ENCODE measurements at regions not wholly inside any gene's neighbourhood (a gene's known extent, or its start where the extent isn't known, plus 50 kb on each side); places are given as distances from the start of the nearest gene placed in this dataset.

GRCh38 chr5:176167800-176168199, 70.4 kb upstream of the SIMC1 start:
- TF ChIP-seq Cebpa-rat (IDR thresholded peaks at IDR 0.05), result no peak
- H4K20me1 ChIP-seq, result no peaks in the 10 kb centered on the region
- H3K9me3 ChIP-seq (replicated peaks in 1 of 11), result peaks cover 0 to 6% (median 0%) of the 10 kb centered on the region in 11 experiments; a peak in 1 of 22 replicates
- no peaks in the 10 kb centered on the region for H3K27me3 ChIP-seq
- H3K4me3 ChIP-seq, result no peak overlapping the region
- no peak overlapping the region for H3K4me2 ChIP-seq
- H3K9ac ChIP-seq, result no peak overlapping the region
- no peak overlapping the region for H3K27ac ChIP-seq
- H3K36me3 ChIP-seq, result no peaks in the 10 kb centered on the region
- H3K4me1 ChIP-seq, result no peaks in the 10 kb centered on the region

- no peaks in the 10 kb centered on the region for H4K20me1 ChIP-seq
- H3K27me3 ChIP-seq, result no peaks in the 10 kb centered on the region
- no peak overlapping the region for H3K4me2 ChIP-seq
- TF ChIP-seq Cebpa-rat (IDR thresholded peaks at IDR 0.05), result no peak
- H3K27ac ChIP-seq, result no peak overlapping the region
- no peaks in the 10 kb centered on the region for H3K36me3 ChIP-seq
- no peaks in the 10 kb centered on the region for H3K4me1 ChIP-seq
- no peak overlapping the region for H3K4me3 ChIP-seq
- H3K9me3 ChIP-seq (replicated peaks in 1 of 11), result no peaks in the 10 kb centered on the region
- H3K9ac ChIP-seq, result no peak overlapping the region
These were observed 68.7 kb upstream of the SIMC1 start for GRCh38 chr5:176169393-176170063.

- Histone ChIP-seq H3K4me2 (no peak overlapping the region), H3K27ac (no peak overlapping the region), H3K4me1 (no peaks in the 10 kb centered on the region), H3K4me3 (no peak overlapping the region), H3K9me3 (replicated peaks in 1 of 11) (no peaks in the 10 kb centered on the region), H3K27me3 (no peaks in the 10 kb centered on the region), H3K9ac (no peak overlapping the region), H3K36me3 (no peaks in the 10 kb centered on the region), H4K20me1 (no peaks in the 10 kb centered on the region)
- TF ChIP-seq Cebpa-rat (IDR thresholded peaks at IDR 0.05), result no peak
These were observed 68.1 kb upstream of the SIMC1 start for GRCh38 chr5:176170084-176170483.

GRCh38 chr5:176171171-176171760, 67.0 kb upstream of the SIMC1 start:
- Histone ChIP-seq H3K27ac (no peak overlapping the region), H3K9me3 (replicated peaks in 1 of 11) (no peaks in the 10 kb centered on the region), H3K9ac (no peak overlapping the region), H4K20me1 (no peaks in the 10 kb centered on the region), H3K36me3 (no peaks in the 10 kb centered on the region), H3K4me3 (no peak overlapping the region), H3K4me2 (no peak overlapping the region), H3K27me3 (no peaks in the 10 kb centered on the region), H3K4me1 (no peaks in the 10 kb centered on the region)
- no peak for TF ChIP-seq Cebpa-rat (IDR thresholded peaks at IDR 0.05)

- Histone ChIP-seq H3K27me3 (no peaks in the 10 kb centered on the region), H3K9me3 (replicated peaks in 1 of 11) (no peaks in the 10 kb centered on the region), H3K4me3 (no peak overlapping the region), H4K20me1 (no peaks in the 10 kb centered on the region), H3K27ac (no peak overlapping the region), H3K36me3 (no peaks in the 10 kb centered on the region), H3K9ac (no peak overlapping the region), H3K4me2 (no peak overlapping the region), H3K4me1 (no peaks in the 10 kb centered on the region)
- no peak for TF ChIP-seq Cebpa-rat (IDR thresholded peaks at IDR 0.05)
These were observed 66.0 kb upstream of the SIMC1 start for GRCh38 chr5:176172246-176172645.

- Histone ChIP-seq H3K4me1 (no peaks in the 10 kb centered on the region), H3K27ac (no peak overlapping the region), H3K27me3 (no peaks in the 10 kb centered on the region), H3K4me3 (no peak overlapping the region), H4K20me1 (no peaks in the 10 kb centered on the region), H3K9ac (no peak overlapping the region), H3K4me2 (no peak overlapping the region), H3K9me3 (replicated peaks in 1 of 11) (peaks cover 0 to 8% (median 3%) of the 10 kb centered on the region in 11 experiments; a peak in 12 of 22 replicates), H3K36me3 (no peaks in the 10 kb centered on the region)
- no peak for TF ChIP-seq Cebpa-rat (IDR thresholded peaks at IDR 0.05)
These were observed 64.6 kb upstream of the SIMC1 start for GRCh38 chr5:176173647-176174046.

- Histone ChIP-seq H3K4me1 (no peaks in the 10 kb centered on the region), H3K36me3 (no peaks in the 10 kb centered on the region), H3K27ac (no peak overlapping the region), H3K4me3 (no peak overlapping the region), H3K9me3 (replicated peaks in 1 of 11) (peaks cover 0 to 13% (median 8%) of the 10 kb centered on the region in 11 experiments; a peak in 12 of 22 replicates), H4K20me1 (no peaks in the 10 kb centered on the region), H3K4me2 (no peak overlapping the region), H3K9ac (no peak overlapping the region), H3K27me3 (no peaks in the 10 kb centered on the region)
- TF ChIP-seq Cebpa-rat (IDR thresholded peaks at IDR 0.05), result no peak
These were observed 63.7 kb upstream of the SIMC1 start for GRCh38 chr5:176174345-176175025.

- H3K4me1 ChIP-seq, result no peaks in the 10 kb centered on the region
- no peak overlapping the region for H3K9ac ChIP-seq
- H3K27ac ChIP-seq, result no peak overlapping the region
- H3K27me3 ChIP-seq, result no peaks in the 10 kb centered on the region
- H3K36me3 ChIP-seq, result no peaks in the 10 kb centered on the region
- no peak overlapping the region for H3K4me2 ChIP-seq
- no peaks in the 10 kb centered on the region for H4K20me1 ChIP-seq
- no peak for TF ChIP-seq Cebpa-rat (IDR thresholded peaks at IDR 0.05)
- H3K4me3 ChIP-seq, result no peak overlapping the region
- H3K9me3 ChIP-seq (replicated peaks in 1 of 11), result peaks cover 0 to 13% (median 8%) of the 10 kb centered on the region in 11 experiments; a peak in 12 of 22 replicates
These were observed 62.9 kb upstream of the SIMC1 start for GRCh38 chr5:176175101-176175852.

- no peak for TF ChIP-seq Cebpa-rat (IDR thresholded peaks at IDR 0.05)
- Histone ChIP-seq H3K36me3 (no peaks in the 10 kb centered on the region), H3K27me3 (no peaks in the 10 kb centered on the region), H3K4me1 (no peaks in the 10 kb centered on the region), H3K9me3 (replicated peaks in 1 of 11) (peaks cover 0 to 13% (median 8%) of the 10 kb centered on the region in 11 experiments; a peak in 12 of 22 replicates), H3K4me3 (no peak overlapping the region), H3K4me2 (no peak overlapping the region), H3K27ac (no peak overlapping the region), H3K9ac (no peak overlapping the region), H4K20me1 (no peaks in the 10 kb centered on the region)
These were observed 62.0 kb upstream of the SIMC1 start for GRCh38 chr5:176176231-176176630.

Data from BLaER1 treated with 17β-estradiol and CSF1 and Interleukin-3, amounts not matched to agents 10 nM and 100 nM (cell line).